Panc1 (cell line): ENCODE measurements at regions not wholly inside any gene's neighbourhood (a gene's known extent, or its start where the extent isn't known, plus 50 kb on each side); places are given as distances from the start of the nearest gene placed in this dataset.
"Not testable (repeated sequence)": the region's sequence is repeated elsewhere in the genome, so short reads cannot be mapped to it uniquely, and the experiment has no call there.

ENCODE experiments used
- ATAC-seq: fragments of 200-7000 bp; cut with Tn5 transposase; 2 replicates; pipeline ENCODE4 v1.9.1; 2020; ENCODE audit warnings: mild to moderate bottlenecking, moderate library complexity
- BruUV-seq: library from RNA; stranded (reverse); fragments of 400-500 nt; replicated peaks from 2 replicates; lab custom pipeline; 2021; lab: Mats Ljungman, UMichigan
- CTCF ChIA-PET: fragments of 300-600 bp; sonication (Branson Sonifier 250); formaldehyde crosslinking; loops from one replicate; lab custom pipeline; 2022; ENCODE audit warnings: antibody characterized with exemption; lab: Charles Lee
- POLR2A ChIA-PET: fragments of 300-600 bp; sonication (Branson Sonifier 250); formaldehyde crosslinking; loops from one replicate; lab custom pipeline; 2022; ENCODE audit warnings: antibody characterized with exemption; lab: Charles Lee
- DNase-seq: peaks from one replicate; pipeline ENCODE4 v3.0.0-alpha.2; 2010; ENCODE audit warnings: low read depth, low spot score
- H3K27ac ChIP-seq: 2 replicates; pipeline ENCODE4 v1.5.1; 2011; ENCODE audit warnings: mild to moderate bottlenecking, low read length, inconsistent platforms
- H3K27me3 ChIP-seq: fragments of 200-500 bp; sonication (Bioruptor generic); 2 replicates; pipeline ENCODE4 v1.6.0; 2014; ENCODE audit warnings: low read length, inconsistent platforms; ENCODE audit not compliant: control insufficient read depth, insufficient read depth
- H3K36me3 ChIP-seq: fragments of 200-500 bp; sonication (Bioruptor generic); 2 replicates; pipeline ENCODE4 v1.5.1; 2014; ENCODE audit warnings: inconsistent platforms, mild to moderate bottlenecking, low read length, moderate library complexity; ENCODE audit not compliant: control insufficient read depth, insufficient read depth
- H3K4me1 ChIP-seq: 2 replicates; pipeline ENCODE4 v1.5.1; 2011; ENCODE audit warnings: inconsistent platforms, mild to moderate bottlenecking, low read length, moderate library complexity; ENCODE audit not compliant: control insufficient read depth, insufficient read depth
- H3K4me3 ChIP-seq, 2 experiments: 2 replicates each; pipeline ENCODE4 v1.5.1; 2011 to 2012; ENCODE audit warnings: low read depth in 2 of 2, low read length in 2 of 2, mild to moderate bottlenecking in 2 of 2, inconsistent platforms in 1 of 2, moderate library complexity in 1 of 2
- H3K9me3 ChIP-seq: fragments of 200-500 bp; sonication (Bioruptor generic); 2 replicates; pipeline ENCODE4 v1.5.1; 2014; ENCODE audit warnings: low read depth, mild to moderate bottlenecking, inconsistent platforms, low read length, moderate library complexity; ENCODE audit not compliant: control insufficient read depth, insufficient read depth
- POLR2AphosphoS5 ChIP-seq: IDR thresholded peaks from 2 replicates; pipeline ENCODE4 v1.6.1; 2012; ENCODE audit warnings: mild to moderate bottlenecking, low read depth, low read length, moderate library complexity
- SIN3A ChIP-seq: IDR thresholded peaks from 2 replicates; pipeline ENCODE4 v1.6.1; 2012; ENCODE audit warnings: low read depth, mild to moderate bottlenecking, low read length, moderate library complexity, borderline replicate concordance; ENCODE audit not compliant: insufficient read depth
- TCF7L2 ChIP-seq: IDR thresholded peaks from 2 replicates; pipeline ENCODE4 v1.6.1; 2011; ENCODE audit warnings: mild to moderate bottlenecking, low read depth, low read length, inconsistent platforms
- in situ Hi-C: cut with HindIII; loops from 2 replicates; pipeline ENCODE4 v1.10.0; 2016; ENCODE audit warnings: low sequenced_read_pairs, low pct_unique_long_range_greater_than_20kb
- intact Hi-C: fragments of 100-400 bp; cut with micrococcal nuclease; formaldehyde crosslinking; loops from one replicate; pipeline ENCODE4 v1.10.0; 2022; ENCODE audit not compliant: unreplicated experiment
- TF ChIP-seq, protein P1 (sequence below), 2 experiments: IDR thresholded peaks; 2 replicates each; pipeline ENCODE4 v1.6.1; 2011 to 2012; ENCODE audit warnings: low read depth in 2 of 2, control low read depth in 1 of 2, low read length in 1 of 2, mild to moderate bottlenecking in 1 of 2, moderate library complexity in 1 of 2; ENCODE audit not compliant: insufficient read depth in 1 of 2
- TF ChIP-seq, protein P2 (sequence below): fragments of 450-650 bp; IDR thresholded peaks from 2 replicates; pipeline ENCODE4 v1.5.1; 2017; ENCODE audit warnings: mild to moderate bottlenecking

DNA sequence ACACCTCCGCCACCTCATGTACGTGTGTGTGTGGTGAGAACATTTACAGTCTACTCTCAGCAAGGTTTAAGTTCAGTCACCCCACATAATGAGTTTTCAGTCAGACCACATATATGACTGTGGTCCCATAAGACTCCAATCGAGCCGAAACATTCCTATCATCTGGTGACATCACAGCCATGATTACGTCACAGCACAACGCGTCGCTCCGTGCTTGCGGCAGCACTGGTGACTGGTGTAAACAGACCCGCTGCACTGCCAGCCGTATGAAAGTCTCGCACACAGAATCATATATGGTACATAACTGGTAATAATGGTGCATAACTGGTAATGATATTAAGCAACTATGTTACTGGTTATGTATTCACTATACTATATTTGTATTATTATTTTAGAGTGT is 150.7 kb downstream of the DLL1 start:
- BruUV-seq, result no TSS peak
- CTCF ChIA-PET, result no interaction called here
- in situ Hi-C loops, result no loop called here
- H3K4me1 ChIP-seq, result no peaks in the 10 kb centered on the region
- H3K27me3 ChIP-seq, result 0 out of 2 replicates have a peak, but pooled peaks cover 4% of the 10 kb centered on the region
- POLR2A ChIA-PET, result no interaction called here
- H3K36me3 ChIP-seq, result no peaks in the 10 kb centered on the region
- ATAC-seq (no peak), DNase-seq (no peak)
- H3K27ac ChIP-seq, result no peak overlapping the region
- H3K9me3 ChIP-seq, result no peaks in the 10 kb centered on the region
- TF ChIP-seq, protein P1, sequence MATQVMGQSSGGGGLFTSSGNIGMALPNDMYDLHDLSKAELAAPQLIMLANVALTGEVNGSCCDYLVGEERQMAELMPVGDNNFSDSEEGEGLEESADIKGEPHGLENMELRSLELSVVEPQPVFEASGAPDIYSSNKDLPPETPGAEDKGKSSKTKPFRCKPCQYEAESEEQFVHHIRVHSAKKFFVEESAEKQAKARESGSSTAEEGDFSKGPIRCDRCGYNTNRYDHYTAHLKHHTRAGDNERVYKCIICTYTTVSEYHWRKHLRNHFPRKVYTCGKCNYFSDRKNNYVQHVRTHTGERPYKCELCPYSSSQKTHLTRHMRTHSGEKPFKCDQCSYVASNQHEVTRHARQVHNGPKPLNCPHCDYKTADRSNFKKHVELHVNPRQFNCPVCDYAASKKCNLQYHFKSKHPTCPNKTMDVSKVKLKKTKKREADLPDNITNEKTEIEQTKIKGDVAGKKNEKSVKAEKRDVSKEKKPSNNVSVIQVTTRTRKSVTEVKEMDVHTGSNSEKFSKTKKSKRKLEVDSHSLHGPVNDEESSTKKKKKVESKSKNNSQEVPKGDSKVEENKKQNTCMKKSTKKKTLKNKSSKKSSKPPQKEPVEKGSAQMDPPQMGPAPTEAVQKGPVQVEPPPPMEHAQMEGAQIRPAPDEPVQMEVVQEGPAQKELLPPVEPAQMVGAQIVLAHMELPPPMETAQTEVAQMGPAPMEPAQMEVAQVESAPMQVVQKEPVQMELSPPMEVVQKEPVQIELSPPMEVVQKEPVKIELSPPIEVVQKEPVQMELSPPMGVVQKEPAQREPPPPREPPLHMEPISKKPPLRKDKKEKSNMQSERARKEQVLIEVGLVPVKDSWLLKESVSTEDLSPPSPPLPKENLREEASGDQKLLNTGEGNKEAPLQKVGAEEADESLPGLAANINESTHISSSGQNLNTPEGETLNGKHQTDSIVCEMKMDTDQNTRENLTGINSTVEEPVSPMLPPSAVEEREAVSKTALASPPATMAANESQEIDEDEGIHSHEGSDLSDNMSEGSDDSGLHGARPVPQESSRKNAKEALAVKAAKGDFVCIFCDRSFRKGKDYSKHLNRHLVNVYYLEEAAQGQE (IDR thresholded peaks at IDR 0.05; ENCODE audit: insufficient read depth in 1 of 2, low read depth in 2 of 2, low read length in 1 of 2), result no peak
- no peak for TF ChIP-seq SIN3A
- no peak overlapping the region for H3K4me3 ChIP-seq
- intact Hi-C loops, result no loop called here

GRCh38 chr6:170139531-170139930 is 151.3 kb downstream of the DLL1 start:
- H3K4me3 ChIP-seq, result no peak overlapping the region
- DNase-seq (no peak), ATAC-seq (no peak)
- no TSS peak for BruUV-seq
- in situ Hi-C loops, result no loop called here
- no peak overlapping the region for H3K27ac ChIP-seq
- POLR2A ChIA-PET, result no interaction called here
- no peak for TF ChIP-seq POLR2AphosphoS5
- TF ChIP-seq SIN3A, result no peak
- TF ChIP-seq, protein P2, sequence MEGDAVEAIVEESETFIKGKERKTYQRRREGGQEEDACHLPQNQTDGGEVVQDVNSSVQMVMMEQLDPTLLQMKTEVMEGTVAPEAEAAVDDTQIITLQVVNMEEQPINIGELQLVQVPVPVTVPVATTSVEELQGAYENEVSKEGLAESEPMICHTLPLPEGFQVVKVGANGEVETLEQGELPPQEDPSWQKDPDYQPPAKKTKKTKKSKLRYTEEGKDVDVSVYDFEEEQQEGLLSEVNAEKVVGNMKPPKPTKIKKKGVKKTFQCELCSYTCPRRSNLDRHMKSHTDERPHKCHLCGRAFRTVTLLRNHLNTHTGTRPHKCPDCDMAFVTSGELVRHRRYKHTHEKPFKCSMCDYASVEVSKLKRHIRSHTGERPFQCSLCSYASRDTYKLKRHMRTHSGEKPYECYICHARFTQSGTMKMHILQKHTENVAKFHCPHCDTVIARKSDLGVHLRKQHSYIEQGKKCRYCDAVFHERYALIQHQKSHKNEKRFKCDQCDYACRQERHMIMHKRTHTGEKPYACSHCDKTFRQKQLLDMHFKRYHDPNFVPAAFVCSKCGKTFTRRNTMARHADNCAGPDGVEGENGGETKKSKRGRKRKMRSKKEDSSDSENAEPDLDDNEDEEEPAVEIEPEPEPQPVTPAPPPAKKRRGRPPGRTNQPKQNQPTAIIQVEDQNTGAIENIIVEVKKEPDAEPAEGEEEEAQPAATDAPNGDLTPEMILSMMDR, result no peak
- TF ChIP-seq TCF7L2, result no peak
- TF ChIP-seq, protein P1 (IDR thresholded peaks at IDR 0.05; ENCODE audit: insufficient read depth in 1 of 2, low read depth in 2 of 2, low read length in 1 of 2), result no peak
- no peaks in the 10 kb centered on the region for H3K36me3 ChIP-seq
- 0 out of 2 replicates have a peak, but pooled peaks cover 4% of the 10 kb centered on the region for H3K27me3 ChIP-seq
- H3K9me3 ChIP-seq, result no peaks in the 10 kb centered on the region
- intact Hi-C loops, result no loop called here
- no peaks in the 10 kb centered on the region for H3K4me1 ChIP-seq
- CTCF ChIA-PET, result no interaction called here

- intact Hi-C loops, H3K27ac ChIP-seq, H3K9me3 ChIP-seq, POLR2A ChIA-PET, ATAC-seq, H3K4me3 ChIP-seq, H3K27me3 ChIP-seq, in situ Hi-C loops, H3K4me1 ChIP-seq, CTCF ChIA-PET, H3K36me3 ChIP-seq, DNase-seq, BruUV-seq: not testable (repeated sequence)
These were observed 151.8 kb downstream of the DLL1 start for GRCh38 chr6:170139046-170139445.
